ENCODE measurements at regions not wholly inside any gene's neighbourhood (a gene's known extent, or its start where the extent isn't known, plus 50 kb on each side); places are given as distances from the start of the nearest gene placed in this dataset.

GRCh38 chr3:44092497-44092896 is 149.2 kb upstream of the TOPAZ1 start:
- no peak for DNase-seq (ENCODE audit: low read depth)

- DNase-seq (ENCODE audit: low read depth), result no peak
Observed at GRCh38 chr3:44093531-44093930, 148.2 kb upstream of the TOPAZ1 start.

- no peak for DNase-seq (ENCODE audit: low read depth)
Observed at GRCh38 chr3:44098656-44099415, 142.8 kb upstream of the TOPAZ1 start.

- DNase-seq (ENCODE audit: low read depth), result no peak
Observed at GRCh38 chr3:44099566-44100297, 142.0 kb upstream of the TOPAZ1 start.

- DNase-seq (ENCODE audit: low read depth), result no peak
Observed at GRCh38 chr3:44100298-44100695, 141.4 kb upstream of the TOPAZ1 start.

- DNase-seq (ENCODE audit: low read depth), result no peak
Observed at GRCh38 chr3:44104043-44104442, 137.6 kb upstream of the TOPAZ1 start.

- peak; percentile 45 for DNase-seq (ENCODE audit: low read depth)
Observed at GRCh38 chr3:44104668-44105321, 136.9 kb upstream of the TOPAZ1 start.

GRCh38 chr3:44105571-44105970 is 136.1 kb upstream of the TOPAZ1 start:
- no peak for DNase-seq (ENCODE audit: low read depth)

GRCh38 chr3:44106756-44107155 is 134.9 kb upstream of the TOPAZ1 start:
- DNase-seq (ENCODE audit: low read depth), result no peak

- DNase-seq (ENCODE audit: low read depth), result no peak
Observed at GRCh38 chr3:44108481-44108880, 133.2 kb upstream of the TOPAZ1 start.

- DNase-seq (ENCODE audit: low read depth), result no peak
Observed at GRCh38 chr3:44109771-44110361, 131.8 kb upstream of the TOPAZ1 start.

GRCh38 chr3:44110648-44111047 is 131.0 kb upstream of the TOPAZ1 start:
- DNase-seq (ENCODE audit: low read depth), result no peak

GRCh38 chr3:44111482-44111881 is 130.2 kb upstream of the TOPAZ1 start:
- no peak for DNase-seq (ENCODE audit: low read depth)

GRCh38 chr3:44114142-44114541 is 127.5 kb upstream of the TOPAZ1 start:
- DNase-seq (ENCODE audit: low read depth), result no peak

- no peak for DNase-seq (ENCODE audit: low read depth)
Observed at GRCh38 chr3:44117239-44117638, 124.4 kb upstream of the TOPAZ1 start.

- no peak for DNase-seq (ENCODE audit: low read depth)
Observed at GRCh38 chr3:44117736-44118135, 124.0 kb upstream of the TOPAZ1 start.

GRCh38 chr3:44120721-44121582 is 120.7 kb upstream of the TOPAZ1 start:
- DNase-seq (ENCODE audit: low read depth), result no peak

GRCh38 chr3:44125246-44125645 is 116.4 kb upstream of the TOPAZ1 start:
- DNase-seq (ENCODE audit: low read depth), result no peak

GRCh38 chr3:44125882-44126281 is 115.8 kb upstream of the TOPAZ1 start:
- DNase-seq (ENCODE audit: low read depth), result no peak

- DNase-seq (ENCODE audit: low read depth), result no peak
Observed at GRCh38 chr3:44128057-44128775, 113.5 kb upstream of the TOPAZ1 start.

GRCh38 chr3:44130249-44130648 is 111.4 kb upstream of the TOPAZ1 start:
- no peak for DNase-seq (ENCODE audit: low read depth)
